GM12891 (cell line): ENCODE measurements at regions not wholly inside any gene's neighbourhood (a gene's known extent, or its start where the extent isn't known, plus 50 kb on each side); places are given as distances from the start of the nearest gene placed in this dataset.
A peak's percentile ranks its signal among the peaks of the same experiment; 100 is the strongest.

Experiments
- DNase-seq: peaks from one replicate; pipeline ENCODE4 v3.0.0; 2011; ENCODE audit warnings: low spot score; ENCODE audit not compliant: insufficient read length
- FAIRE-seq: peaks from 2 replicates; lab custom pipeline; 2011; peaks lifted over from hg19 to GRCh38; lab: Jason Lieb, UNC
- PAX5 ChIP-seq: IDR thresholded peaks from 2 replicates; pipeline ENCODE4 v1.6.1; 2011; ENCODE audit warnings: low read length, moderate library complexity, mild to moderate bottlenecking; ENCODE audit not compliant: insufficient read depth, severe bottlenecking
- POLR2A ChIP-seq: IDR thresholded peaks from 2 replicates; pipeline ENCODE4 v1.6.1; 2011; ENCODE audit warnings: low read depth, low read length, control low read depth
- POLR2AphosphoS5 ChIP-seq: IDR thresholded peaks from 2 replicates; pipeline ENCODE4 v1.6.1; 2011; ENCODE audit warnings: low read depth, low read length, control low read depth
- POU2F2 ChIP-seq: IDR thresholded peaks from 2 replicates; pipeline ENCODE4 v1.6.1; 2011; ENCODE audit warnings: low read depth, mild to moderate bottlenecking, control low read depth, low read length, moderate library complexity
- SPI1 ChIP-seq: IDR thresholded peaks from 2 replicates; pipeline ENCODE4 v1.6.1; 2011; ENCODE audit warnings: low read depth, low read length, control low read depth
- TAF1 ChIP-seq: IDR thresholded peaks from 2 replicates; pipeline ENCODE4 v1.6.1; 2011; ENCODE audit warnings: low read depth, low read length, control low read depth

GRCh38 chr9:26760675-26761074, 131.9 kb downstream of the CAAP1 start:
- FAIRE-seq, result no peak
- no peak for TF ChIP-seq POLR2AphosphoS5
- TF ChIP-seq PAX5, result no peak
- no peak for TF ChIP-seq TAF1
- TF ChIP-seq POLR2A, result no peak
- no peak for TF ChIP-seq SPI1
- TF ChIP-seq POU2F2, result no peak
- no peak for DNase-seq

- TF ChIP-seq POU2F2 (no peak), PAX5 (no peak), SPI1 (no peak), TAF1 (no peak), POLR2AphosphoS5 (no peak), POLR2A (no peak)
- no peak for DNase-seq
- no peak for FAIRE-seq
Measured at GRCh38 chr9:26758655-26759054, 133.9 kb downstream of the CAAP1 start.

GRCh38 chr9:26756881-26757280, 135.7 kb downstream of the CAAP1 start:
- TF ChIP-seq POLR2A (no peak), POLR2AphosphoS5 (no peak), TAF1 (no peak), POU2F2 (no peak)
- no peak for DNase-seq
- no peak for FAIRE-seq

- FAIRE-seq (no peak), DNase-seq (no peak)
- TF ChIP-seq POLR2A (no peak), SPI1 (no peak), TAF1 (no peak), PAX5 (no peak), POU2F2 (no peak), POLR2AphosphoS5 (no peak)
Measured at GRCh38 chr9:26755476-26755875, 137.1 kb downstream of the CAAP1 start.

- no peak for FAIRE-seq
- TF ChIP-seq PAX5, result no peak
Measured at GRCh38 chr9:26754509-26755164, 138.0 kb downstream of the CAAP1 start.

GRCh38 chr9:26753971-26754370, 138.6 kb downstream of the CAAP1 start:
- no peak for TF ChIP-seq POLR2AphosphoS5
- TF ChIP-seq PAX5, result no peak
- TF ChIP-seq SPI1, result no peak
- TF ChIP-seq POLR2A, result no peak
- no peak for TF ChIP-seq TAF1
- TF ChIP-seq POU2F2, result no peak
- FAIRE-seq (no peak), DNase-seq (no peak)

More at GRCh38 chr9:26754509-26755164, 138.0 kb downstream of the CAAP1 start:
- DNase-seq, result no peak

GRCh38 chr9:26750162-26750561, 142.4 kb downstream of the CAAP1 start:
- TF ChIP-seq POU2F2 (no peak), PAX5 (no peak), SPI1 (no peak), POLR2AphosphoS5 (no peak), POLR2A (no peak), TAF1 (no peak)
- no peak for DNase-seq
- no peak for FAIRE-seq

- no peak for TF ChIP-seq POU2F2
- no peak for TF ChIP-seq SPI1
- TF ChIP-seq POLR2A, result no peak
- no peak for TF ChIP-seq POLR2AphosphoS5
- TF ChIP-seq PAX5, result no peak
- TF ChIP-seq TAF1, result no peak
- DNase-seq (no peak), FAIRE-seq (no peak)
Measured at GRCh38 chr9:26748449-26749058, 144.0 kb downstream of the CAAP1 start.

GRCh38 chr9:26747611-26748010, 145.0 kb downstream of the CAAP1 start:
- no peak for FAIRE-seq
- no peak for DNase-seq
- no peak for TF ChIP-seq POLR2A
- no peak for TF ChIP-seq POU2F2
- no peak for TF ChIP-seq SPI1
- TF ChIP-seq POLR2AphosphoS5, result no peak
- TF ChIP-seq PAX5, result no peak
- TF ChIP-seq TAF1, result no peak

- no peak for DNase-seq
- FAIRE-seq, result peak; percentile 9
Measured at GRCh38 chr9:26746357-26747072, 146.1 kb downstream of the CAAP1 start.

More at GRCh38 chr9:26746357-26747072, 146.1 kb downstream of the CAAP1 start:
- TF ChIP-seq SPI1 (no peak), POLR2AphosphoS5 (no peak), TAF1 (no peak), POU2F2 (no peak), POLR2A (no peak), PAX5 (no peak)
